ENCODE measurements at regions not wholly inside any gene's neighbourhood (a gene's known extent, or its start where the extent isn't known, plus 50 kb on each side); places are given as distances from the start of the nearest gene placed in this dataset.

DNA sequence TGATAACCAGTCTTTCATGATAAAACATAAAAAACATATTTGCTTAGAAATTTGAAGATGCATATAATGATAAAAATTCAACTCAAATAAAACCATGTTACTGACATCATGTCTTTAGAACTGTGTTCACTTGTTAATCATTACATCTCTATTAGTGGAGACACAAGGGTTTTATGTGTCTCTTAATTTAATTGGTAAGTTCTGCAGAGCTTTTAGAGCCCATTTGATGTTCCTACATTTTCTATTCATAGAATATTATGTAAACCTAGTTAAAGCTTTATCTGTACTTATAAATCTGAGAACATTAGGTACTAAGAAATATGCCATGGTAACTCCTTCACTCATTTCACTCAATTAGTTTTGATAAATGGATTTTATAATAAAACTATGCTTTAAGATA lies 285.4 kb downstream of the SLCO4C1 start:
- no peak overlapping the region for H3K4me3 Mint-ChIP-seq
- TF ChIP-seq, protein P1, sequence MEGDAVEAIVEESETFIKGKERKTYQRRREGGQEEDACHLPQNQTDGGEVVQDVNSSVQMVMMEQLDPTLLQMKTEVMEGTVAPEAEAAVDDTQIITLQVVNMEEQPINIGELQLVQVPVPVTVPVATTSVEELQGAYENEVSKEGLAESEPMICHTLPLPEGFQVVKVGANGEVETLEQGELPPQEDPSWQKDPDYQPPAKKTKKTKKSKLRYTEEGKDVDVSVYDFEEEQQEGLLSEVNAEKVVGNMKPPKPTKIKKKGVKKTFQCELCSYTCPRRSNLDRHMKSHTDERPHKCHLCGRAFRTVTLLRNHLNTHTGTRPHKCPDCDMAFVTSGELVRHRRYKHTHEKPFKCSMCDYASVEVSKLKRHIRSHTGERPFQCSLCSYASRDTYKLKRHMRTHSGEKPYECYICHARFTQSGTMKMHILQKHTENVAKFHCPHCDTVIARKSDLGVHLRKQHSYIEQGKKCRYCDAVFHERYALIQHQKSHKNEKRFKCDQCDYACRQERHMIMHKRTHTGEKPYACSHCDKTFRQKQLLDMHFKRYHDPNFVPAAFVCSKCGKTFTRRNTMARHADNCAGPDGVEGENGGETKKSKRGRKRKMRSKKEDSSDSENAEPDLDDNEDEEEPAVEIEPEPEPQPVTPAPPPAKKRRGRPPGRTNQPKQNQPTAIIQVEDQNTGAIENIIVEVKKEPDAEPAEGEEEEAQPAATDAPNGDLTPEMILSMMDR (IDR thresholded peaks at IDR 0.05; ENCODE audit: unreplicated experiment in 3 of 3), result no peak
- no peaks in the 10 kb centered on the region for H3K9me3 Mint-ChIP-seq
- H3K36me3 Mint-ChIP-seq (ENCODE audit: low read depth), result no peaks in the 10 kb centered on the region
- no peaks in the 10 kb centered on the region for H3K27me3 Mint-ChIP-seq (ENCODE audit: low read depth)
- no peak overlapping the region for H3K27ac Mint-ChIP-seq
- H3K4me1 Mint-ChIP-seq, result no peaks in the 10 kb centered on the region

DNA sequence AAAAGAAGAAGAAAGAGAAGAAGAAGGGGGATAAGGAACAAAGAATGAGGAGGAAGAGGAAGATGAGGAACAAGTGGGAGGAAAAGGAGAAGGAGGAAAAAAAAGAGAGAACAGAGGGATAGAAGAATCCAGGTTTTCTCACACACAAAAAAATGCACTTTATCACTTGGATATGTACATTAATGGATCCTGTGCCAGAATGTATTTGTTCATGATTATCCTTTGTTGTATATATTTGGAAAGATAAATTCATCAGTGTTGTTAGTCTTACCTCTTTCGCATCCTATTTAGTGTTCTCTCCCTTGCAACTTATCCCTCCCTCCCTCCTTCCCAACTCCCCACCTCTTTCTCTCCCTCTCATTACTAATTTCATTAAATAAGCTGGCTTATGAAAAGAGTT lies 298.8 kb downstream of the SLCO4C1 start:
- no peaks in the 10 kb centered on the region for H3K36me3 Mint-ChIP-seq (ENCODE audit: low read depth)
- H3K27me3 Mint-ChIP-seq (ENCODE audit: low read depth), result no peaks in the 10 kb centered on the region
- no peak overlapping the region for H3K27ac Mint-ChIP-seq
- TF ChIP-seq, protein P1 (IDR thresholded peaks at IDR 0.05; ENCODE audit: unreplicated experiment in 3 of 3), result no peak
- H3K4me1 Mint-ChIP-seq, result no peaks in the 10 kb centered on the region
- H3K9me3 Mint-ChIP-seq, result no peaks in the 10 kb centered on the region
- H3K4me3 Mint-ChIP-seq, result no peak overlapping the region

DNA sequence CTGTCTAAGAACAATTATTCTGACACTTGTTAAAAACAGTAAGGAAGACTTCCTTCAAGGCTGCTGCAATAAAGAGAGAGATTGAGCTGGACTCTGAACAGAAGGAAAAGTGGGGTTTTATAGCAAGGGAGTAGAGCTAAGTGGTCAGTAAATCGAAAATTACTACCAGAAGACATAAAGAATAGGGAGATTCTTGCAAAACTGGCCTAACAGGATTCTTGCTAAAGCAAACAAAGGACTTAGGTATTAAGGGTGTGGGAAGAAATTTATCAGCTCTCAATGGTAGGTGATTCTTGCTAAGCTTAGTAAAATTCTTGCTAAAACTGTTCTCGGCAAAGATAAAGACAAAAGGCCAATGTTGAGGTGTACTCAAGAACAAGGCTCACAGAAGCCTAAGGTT lies 300.5 kb downstream of the SLCO4C1 start:
- H3K4me3 Mint-ChIP-seq, result no peak overlapping the region
- TF ChIP-seq, protein P1 (IDR thresholded peaks at IDR 0.05; ENCODE audit: unreplicated experiment in 3 of 3), result no peak
- H3K27ac Mint-ChIP-seq, result no peak overlapping the region
- no peaks in the 10 kb centered on the region for H3K4me1 Mint-ChIP-seq
- no peaks in the 10 kb centered on the region for H3K36me3 Mint-ChIP-seq (ENCODE audit: low read depth)
- no peaks in the 10 kb centered on the region for H3K27me3 Mint-ChIP-seq (ENCODE audit: low read depth)
- no peaks in the 10 kb centered on the region for H3K9me3 Mint-ChIP-seq

DNA sequence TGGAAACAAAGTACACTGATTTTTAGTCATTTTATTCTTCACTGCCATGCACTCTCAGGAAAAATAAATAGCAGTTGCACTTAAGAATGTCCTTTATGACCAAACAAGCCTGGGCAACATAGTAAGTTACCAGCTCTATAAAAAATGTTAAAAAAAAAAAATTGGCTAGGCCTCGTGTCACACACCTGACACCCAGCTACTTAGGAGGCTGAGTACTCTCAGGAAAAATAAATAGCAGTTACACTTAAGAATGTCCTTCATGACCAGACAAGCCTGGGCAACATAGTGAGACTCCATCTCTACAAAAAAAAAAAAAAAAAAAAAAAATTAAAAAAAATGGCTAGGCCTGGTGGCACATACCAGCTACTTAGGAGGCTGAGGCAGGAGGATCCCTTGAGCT lies 304.6 kb downstream of the SLCO4C1 start:
- Mint-ChIP-seq H3K9me3 (no peaks in the 10 kb centered on the region), H3K4me3 (no peak overlapping the region), H3K27me3 (ENCODE audit: low read depth) (no peaks in the 10 kb centered on the region), H3K4me1 (no peaks in the 10 kb centered on the region), H3K36me3 (ENCODE audit: low read depth) (no peaks in the 10 kb centered on the region), H3K27ac (no peak overlapping the region)
- TF ChIP-seq, protein P1 (IDR thresholded peaks at IDR 0.05; ENCODE audit: unreplicated experiment in 3 of 3), result no peak

DNA sequence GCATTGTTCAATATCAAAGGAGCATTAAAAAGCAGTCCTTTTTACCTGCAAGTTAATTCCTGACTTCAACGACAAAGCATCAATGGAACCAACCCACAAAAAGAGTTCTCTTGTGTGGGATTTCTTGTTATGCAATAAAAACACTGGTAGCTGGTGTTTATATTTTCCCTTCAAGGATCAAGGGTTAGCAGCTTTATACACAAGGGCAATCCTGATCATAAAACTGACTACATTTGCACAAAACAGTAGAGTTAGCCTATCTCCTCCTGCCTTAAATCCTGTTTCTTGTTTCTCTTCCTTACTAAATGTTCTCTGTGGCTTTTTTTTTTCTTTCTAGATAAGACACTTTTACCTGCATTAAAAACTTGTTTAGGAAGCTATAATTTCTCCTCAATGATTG lies 306.4 kb downstream of the SLCO4C1 start:
- Mint-ChIP-seq H3K4me1 (no peaks in the 10 kb centered on the region), H3K4me3 (no peak overlapping the region), H3K27me3 (ENCODE audit: low read depth) (no peaks in the 10 kb centered on the region), H3K9me3 (no peaks in the 10 kb centered on the region), H3K27ac (no peak overlapping the region), H3K36me3 (ENCODE audit: low read depth) (no peaks in the 10 kb centered on the region)
- TF ChIP-seq, protein P1 (IDR thresholded peaks at IDR 0.05; ENCODE audit: unreplicated experiment in 3 of 3), result no peak

DNA sequence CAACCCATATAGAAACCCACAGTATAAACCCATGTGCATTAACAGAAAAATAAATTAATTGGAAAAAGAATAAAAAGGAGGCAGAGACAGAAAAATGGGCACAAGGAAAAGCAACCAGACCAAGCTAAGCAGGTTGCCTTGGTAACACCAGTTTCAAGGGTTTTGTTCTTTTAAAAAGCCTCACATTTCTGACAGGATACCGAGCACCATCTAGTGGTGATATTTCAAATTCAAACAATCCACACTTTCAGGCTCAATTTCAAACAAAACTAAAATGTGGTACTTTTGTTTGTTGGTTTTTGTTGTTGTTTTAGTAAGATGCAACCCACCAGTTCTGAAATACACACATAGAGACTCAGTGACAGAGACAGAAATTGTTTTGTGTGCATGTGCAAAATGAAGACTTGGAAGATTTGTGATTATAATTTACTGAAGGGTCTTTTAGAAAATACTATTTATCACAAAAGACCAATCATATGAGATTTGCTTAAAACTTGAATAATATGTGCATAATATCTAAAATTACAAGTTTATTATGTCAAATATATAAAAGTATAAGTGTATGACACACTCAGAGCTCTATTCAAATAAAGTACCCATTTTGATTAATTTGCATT lies 318.2 kb downstream of the SLCO4C1 start:
- Mint-ChIP-seq H3K27ac (no peak overlapping the region), H3K9me3 (no peaks in the 10 kb centered on the region), H3K36me3 (ENCODE audit: low read depth) (no peaks in the 10 kb centered on the region), H3K27me3 (ENCODE audit: low read depth) (no peaks in the 10 kb centered on the region), H3K4me1 (no peaks in the 10 kb centered on the region), H3K4me3 (no peak overlapping the region)
- TF ChIP-seq, protein P1 (IDR thresholded peaks at IDR 0.05; ENCODE audit: unreplicated experiment in 3 of 3), result peak; percentile 67 to 74 (median 73)
